Suprapubic skin (tissue), 3 donors: ENCODE measurements at regions not wholly inside any gene's neighbourhood (a gene's known extent, or its start where the extent isn't known, plus 50 kb on each side); places are given as distances from the start of the nearest gene placed in this dataset.

Source experiments
- CTCF ChIP-seq, 2 donors: fragments of 200-600 bp in 1 of 2; fragments of 450-650 bp in 1 of 2; sonication (generic) in 1 of 2; IDR thresholded peaks; one replicate each; pipeline ENCODE4 v1.5.1; 2016 to 2019; ENCODE audit warnings: antibody characterized with exemption in 2 of 2, mild to moderate bottlenecking in 1 of 2, moderate library complexity in 1 of 2
- POLR2A ChIP-seq, 2 donors: fragments of 450-650 bp; IDR thresholded peaks; one replicate each; pipeline ENCODE4 v1.6.1; 2017; ENCODE audit warnings: antibody characterized with exemption in 2 of 2, mild to moderate bottlenecking in 2 of 2, moderate library complexity in 2 of 2

GRCh38 chr3:26087751-26088150 lies 297.9 kb downstream of the OXSM start:
- no peak for TF ChIP-seq CTCF (IDR thresholded peaks at IDR 0.05)
- no peak for TF ChIP-seq POLR2A (IDR thresholded peaks at IDR 0.05)
